Uterus (tissue), 2 donors: ENCODE measurements at regions not wholly inside any gene's neighbourhood (a gene's known extent, or its start where the extent isn't known, plus 50 kb on each side); places are given as distances from the start of the nearest gene placed in this dataset.

Source experiments
- CTCF ChIP-seq, 4 experiments: fragments of 200-600 bp in 2 of 4; fragments of 450-650 bp in 2 of 4; sonication (generic) in 2 of 4; IDR thresholded peaks; one replicate each; pipeline ENCODE4 v1.5.1; 2016 to 2019; ENCODE audit warnings: antibody characterized with exemption in 4 of 4, mild to moderate bottlenecking in 2 of 4, moderate library complexity in 1 of 4
- POLR2A ChIP-seq, 2 donors: fragments of 450-650 bp; IDR thresholded peaks; one replicate each; pipeline ENCODE4 v1.6.1; 2016; ENCODE audit warnings: antibody characterized with exemption in 2 of 2, mild to moderate bottlenecking in 1 of 2, moderate library complexity in 1 of 2

GRCh38 chr16:86294535-86295196 is 215.7 kb upstream of the FOXF1 start:
- TF ChIP-seq CTCF (IDR thresholded peaks at IDR 0.05), result no peak
- no peak for TF ChIP-seq POLR2A (IDR thresholded peaks at IDR 0.05)
